NCI-H1092 (cell line): ENCODE measurements at regions not wholly inside any gene's neighbourhood (a gene's known extent, or its start where the extent isn't known, plus 50 kb on each side); places are given as distances from the start of the nearest gene placed in this dataset.

ENCODE experiments used
- DNase-seq: peaks from one replicate; lab custom pipeline; 2025; lab: John Stamatoyannopoulos, UW

GRCh38 chr4:30783751-30784150, 63.6 kb downstream of the PCDH7 start:
- DNase-seq, result no peak

- no peak for DNase-seq
These were observed 69.1 kb downstream of the PCDH7 start for GRCh38 chr4:30789219-30789671.

GRCh38 chr4:30790123-30790522, 70.0 kb downstream of the PCDH7 start:
- DNase-seq, result no peak

GRCh38 chr4:30790998-30791397, 70.8 kb downstream of the PCDH7 start:
- no peak for DNase-seq

GRCh38 chr4:30792601-30793000, 72.4 kb downstream of the PCDH7 start:
- no peak for DNase-seq

GRCh38 chr4:30801876-30802275, 81.7 kb downstream of the PCDH7 start:
- no peak for DNase-seq

GRCh38 chr4:30802622-30803323, 82.6 kb downstream of the PCDH7 start:
- no peak for DNase-seq

- no peak for DNase-seq
These were observed 88.1 kb downstream of the PCDH7 start for GRCh38 chr4:30808276-30808675.

- DNase-seq, result no peak
These were observed 91.1 kb downstream of the PCDH7 start for GRCh38 chr4:30811296-30811695.

- no peak for DNase-seq
These were observed 95.5 kb downstream of the PCDH7 start for GRCh38 chr4:30815685-30816084.

GRCh38 chr4:30817447-30817846, 97.3 kb downstream of the PCDH7 start:
- DNase-seq, result no peak

- DNase-seq, result no peak
These were observed 98.4 kb downstream of the PCDH7 start for GRCh38 chr4:30818541-30818940.

GRCh38 chr4:30821275-30821674, 101.1 kb downstream of the PCDH7 start:
- DNase-seq, result no peak

- DNase-seq, result no peak
These were observed 101.9 kb downstream of the PCDH7 start for GRCh38 chr4:30821859-30822612.

GRCh38 chr4:30822911-30823551, 102.9 kb downstream of the PCDH7 start:
- DNase-seq, result no peak

GRCh38 chr4:30825008-30825770, 105.0 kb downstream of the PCDH7 start:
- DNase-seq, result no peak

GRCh38 chr4:30828264-30828926, 108.2 kb downstream of the PCDH7 start:
- no peak for DNase-seq

- no peak for DNase-seq
These were observed 112.5 kb downstream of the PCDH7 start for GRCh38 chr4:30832639-30833038.

- DNase-seq, result no peak
These were observed 113.0 kb downstream of the PCDH7 start for GRCh38 chr4:30833206-30833605.

- DNase-seq, result no peak
These were observed 114.9 kb downstream of the PCDH7 start for GRCh38 chr4:30835044-30835443.

- no peak for DNase-seq
These were observed 116.1 kb downstream of the PCDH7 start for GRCh38 chr4:30836231-30836630.

- DNase-seq, result no peak
These were observed 117.0 kb downstream of the PCDH7 start for GRCh38 chr4:30837131-30837539.
